ENCODE measurements at regions not wholly inside any gene's neighbourhood (a gene's known extent, or its start where the extent isn't known, plus 50 kb on each side); places are given as distances from the start of the nearest gene placed in this dataset.
"Not testable (repeated sequence)": the region's sequence is repeated elsewhere in the genome, so short reads cannot be mapped to it uniquely, and the experiment has no call there.

- no peak overlapping the region for H3K4me3 ChIP-seq (ENCODE audit: low read depth, low read length)
- TF ChIP-seq, protein P1, sequence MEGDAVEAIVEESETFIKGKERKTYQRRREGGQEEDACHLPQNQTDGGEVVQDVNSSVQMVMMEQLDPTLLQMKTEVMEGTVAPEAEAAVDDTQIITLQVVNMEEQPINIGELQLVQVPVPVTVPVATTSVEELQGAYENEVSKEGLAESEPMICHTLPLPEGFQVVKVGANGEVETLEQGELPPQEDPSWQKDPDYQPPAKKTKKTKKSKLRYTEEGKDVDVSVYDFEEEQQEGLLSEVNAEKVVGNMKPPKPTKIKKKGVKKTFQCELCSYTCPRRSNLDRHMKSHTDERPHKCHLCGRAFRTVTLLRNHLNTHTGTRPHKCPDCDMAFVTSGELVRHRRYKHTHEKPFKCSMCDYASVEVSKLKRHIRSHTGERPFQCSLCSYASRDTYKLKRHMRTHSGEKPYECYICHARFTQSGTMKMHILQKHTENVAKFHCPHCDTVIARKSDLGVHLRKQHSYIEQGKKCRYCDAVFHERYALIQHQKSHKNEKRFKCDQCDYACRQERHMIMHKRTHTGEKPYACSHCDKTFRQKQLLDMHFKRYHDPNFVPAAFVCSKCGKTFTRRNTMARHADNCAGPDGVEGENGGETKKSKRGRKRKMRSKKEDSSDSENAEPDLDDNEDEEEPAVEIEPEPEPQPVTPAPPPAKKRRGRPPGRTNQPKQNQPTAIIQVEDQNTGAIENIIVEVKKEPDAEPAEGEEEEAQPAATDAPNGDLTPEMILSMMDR (conservative IDR thresholded peaks at IDR 0.05; ENCODE audit: low read depth, low read length) = no peak
- no peak for DNase-seq (ENCODE audit: low read depth)
These were observed 309.1 kb downstream of the DMAC1 start for GRCh38 chr9:7490317-7491108.

- TF ChIP-seq, protein P1 (conservative IDR thresholded peaks at IDR 0.05; ENCODE audit: low read depth, low read length) = no peak
- no peak overlapping the region for H3K4me3 ChIP-seq (ENCODE audit: low read depth, low read length)
- no peak for DNase-seq (ENCODE audit: low read depth)
These were observed 310.5 kb downstream of the DMAC1 start for GRCh38 chr9:7489036-7489435.

GRCh38 chr9:7484014-7484413 lies 315.6 kb downstream of the DMAC1 start:
- DNase-seq (ENCODE audit: low read depth); H3K4me3 ChIP-seq (ENCODE audit: low read depth, low read length): not testable (repeated sequence)

DNA sequence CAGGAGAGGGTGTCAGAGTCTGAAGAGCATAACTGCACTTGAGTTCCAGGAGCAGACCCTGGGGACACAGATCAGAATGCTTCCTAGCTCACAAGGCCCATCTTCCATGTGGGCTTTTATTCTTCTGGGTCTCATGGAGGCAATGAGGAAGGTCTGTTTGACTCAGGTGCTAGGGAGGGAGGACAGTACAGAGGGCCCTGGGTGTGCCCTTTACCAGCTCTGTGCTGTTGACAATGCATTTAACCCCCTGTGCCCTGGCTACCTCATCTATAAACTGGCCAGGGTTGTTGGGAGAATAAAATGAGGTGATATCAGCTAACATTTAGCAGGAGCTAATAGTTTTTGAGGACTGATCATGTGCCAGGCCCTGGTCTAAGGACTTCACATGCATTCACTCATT lies 318.0 kb downstream of the DMAC1 start:
- TF ChIP-seq, protein P1 (conservative IDR thresholded peaks at IDR 0.05; ENCODE audit: low read depth, low read length) = no peak

DNA sequence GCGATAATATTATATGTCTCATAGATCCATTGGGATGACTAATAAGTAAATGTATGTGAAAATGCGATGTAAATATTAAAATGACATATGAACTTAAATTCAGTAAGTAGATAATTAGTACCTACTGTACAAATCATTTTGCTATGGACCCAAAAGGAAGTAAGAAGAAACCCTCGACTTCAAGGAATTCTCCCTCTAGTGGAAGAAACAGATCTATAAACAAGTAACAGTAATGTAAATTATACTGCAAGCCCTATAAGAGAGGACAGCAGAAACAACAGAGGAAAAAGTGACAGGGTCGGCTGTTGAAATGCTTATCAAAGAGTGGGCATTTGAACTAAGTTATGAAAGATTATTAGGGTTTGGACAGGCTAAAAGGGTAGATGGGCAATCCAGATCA lies 320.3 kb downstream of the DMAC1 start:
- peak; percentile 2 for DNase-seq (ENCODE audit: low read depth)
- TF ChIP-seq, protein P1 (conservative IDR thresholded peaks at IDR 0.05; ENCODE audit: low read depth, low read length) = no peak
- H3K4me3 ChIP-seq (ENCODE audit: low read depth, low read length) = no peak overlapping the region

More for the DNA sequence above, 318.0 kb downstream of the DMAC1 start:
- no peak overlapping the region for H3K4me3 ChIP-seq (ENCODE audit: low read depth, low read length)
- DNase-seq (ENCODE audit: low read depth) = no peak

DNA sequence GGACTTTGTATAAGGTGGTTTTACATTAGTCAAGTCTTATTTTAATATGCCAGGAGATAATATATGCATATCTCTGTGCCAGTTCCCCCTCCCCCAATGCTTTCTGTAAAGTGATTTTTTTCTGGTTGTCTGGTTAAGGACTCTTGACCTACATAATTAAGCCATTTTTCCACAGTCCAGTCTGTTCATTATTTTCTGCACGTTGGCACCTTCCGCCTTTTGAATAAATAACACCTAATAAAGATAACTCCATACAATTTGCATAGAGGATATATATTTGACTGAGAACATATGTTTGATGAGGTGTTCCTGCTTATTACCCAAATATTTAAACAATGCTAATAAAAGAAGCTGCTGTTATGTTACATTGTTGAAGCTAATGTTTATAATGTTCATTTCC lies 320.9 kb downstream of the DMAC1 start:
- no peak for DNase-seq (ENCODE audit: low read depth)
- TF ChIP-seq, protein P1 (conservative IDR thresholded peaks at IDR 0.05; ENCODE audit: low read depth, low read length) = no peak
- no peak overlapping the region for H3K4me3 ChIP-seq (ENCODE audit: low read depth, low read length)

GRCh38 chr9:7467186-7467585 lies 332.4 kb downstream of the DMAC1 start:
- TF ChIP-seq, protein P1 (conservative IDR thresholded peaks at IDR 0.05; ENCODE audit: low read depth, low read length) = no peak
- no peak for DNase-seq (ENCODE audit: low read depth)
- no peak overlapping the region for H3K4me3 ChIP-seq (ENCODE audit: low read depth, low read length)

Measured in choroid plexus epithelial cell (primary cell).